Upper lobe of left lung (tissue), 6 donors: ENCODE measurements at regions not wholly inside any gene's neighbourhood (a gene's known extent, or its start where the extent isn't known, plus 50 kb on each side); places are given as distances from the start of the nearest gene placed in this dataset.
"Not testable (repeated sequence)": the region's sequence is repeated elsewhere in the genome, so short reads cannot be mapped to it uniquely, and the experiment has no call there.

Source experiments
- ATAC-seq, 2 donors: fragments of 200-7000 bp; cut with Tn5 transposase; one replicate each; pipeline ENCODE4 v1.9.1; 2022; ENCODE audit warnings: mild to moderate bottlenecking in 2 of 2, moderate library complexity in 2 of 2; ENCODE audit not compliant: low FRiP score in 2 of 2
- DNase-seq, 2 donors: peaks; one replicate each; pipeline ENCODE4 v3.0.0-alpha.2; 2019 to 2020
- H3K27ac ChIP-seq, 4 donors: fragments of 200-600 bp; sonication (generic); one replicate each; pipeline ENCODE4 v1.5.1; 2016 to 2019
- H3K27me3 ChIP-seq, 4 donors: fragments of 200-600 bp; sonication (generic); one replicate each; pipeline ENCODE4 v1.5.1; 2017 to 2019
- H3K36me3 ChIP-seq, 4 donors: fragments of 200-600 bp; sonication (generic); one replicate each; pipeline ENCODE4 v1.5.1; 2016 to 2019
- H3K4me1 ChIP-seq, 4 donors: fragments of 200-600 bp; sonication (generic); one replicate each; pipeline ENCODE4 v1.5.1; 2018 to 2019
- H3K4me3 ChIP-seq, 4 donors: fragments of 200-600 bp; sonication (generic); one replicate each; pipeline ENCODE4 v1.5.1; 2017 to 2019; ENCODE audit warnings: mild to moderate bottlenecking in 2 of 4, moderate library complexity in 1 of 4
- H3K9me3 ChIP-seq, 4 donors: fragments of 200-600 bp; sonication (generic); one replicate each; pipeline ENCODE4 v1.5.1; 2018 to 2019
- CTCF ChIP-seq, 6 experiments: fragments of 450-650 bp in 4 of 6; fragments of 200-600 bp in 2 of 6; sonication (generic) in 2 of 6; IDR thresholded peaks; one replicate each; pipeline ENCODE4 v1.5.1; 2016 to 2019; ENCODE audit warnings: antibody characterized with exemption in 6 of 6
- EP300 ChIP-seq, 4 donors: sonication (generic); formaldehyde crosslinking; IDR thresholded peaks; one replicate each; pipeline ENCODE4 v1.5.1; 2017; ENCODE audit warnings: antibody characterized with exemption in 4 of 4, control low read depth in 2 of 4
- POLR2A ChIP-seq, 4 donors: fragments of 450-650 bp; IDR thresholded peaks; one replicate each; pipeline ENCODE4 v1.5.1; 2016 to 2017; ENCODE audit warnings: antibody characterized with exemption in 4 of 4, mild to moderate bottlenecking in 2 of 4
- POLR2AphosphoS5 ChIP-seq, 2 donors: sonication (generic); formaldehyde crosslinking; IDR thresholded peaks; one replicate each; pipeline ENCODE4 v1.5.1; 2017; ENCODE audit warnings: antibody characterized with exemption in 2 of 2
- WGBS, 2 donors: methylation state at CpG; one replicate each; pipeline ENCODE4 v1.1.5; 2017 to 2018; 5-methylcytosine and 5-hydroxymethylcytosine counted together
- donor health status: DM: no; HTN: no; CAD: no; lungs with moderate emphysema.
- donor health status: DM: no; HTN: yes; CAD: no; lungs with severe emphysema.

DNA sequence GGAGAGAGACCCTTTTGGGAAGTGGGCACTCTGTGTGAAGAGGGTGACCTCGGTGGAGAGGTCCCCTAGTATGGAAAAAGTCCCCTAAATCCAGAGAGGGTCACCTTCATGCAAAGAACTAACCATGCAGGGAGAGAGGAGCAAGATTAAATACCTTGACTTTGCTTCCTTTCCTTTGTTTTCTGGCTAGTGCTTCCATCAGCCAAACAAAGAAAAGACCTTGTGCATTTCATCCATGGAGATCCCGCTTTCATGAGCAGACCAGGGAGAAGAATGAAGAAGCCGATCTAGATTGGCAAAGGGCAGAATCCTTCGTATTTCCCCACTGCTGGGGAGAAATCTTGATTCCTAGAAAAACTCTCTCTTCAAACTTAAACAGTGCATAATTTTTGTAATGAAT, 813.3 kb upstream of the CDH6 start:
- DNase-seq: no peak
- 72 to 80% methylated on average over 4 of the region's 4 CpGs for WGBS, 2 donors
- H3K27ac ChIP-seq: no peak overlapping the region
- no peaks in the 10 kb centered on the region for H3K9me3 ChIP-seq
- no peaks in the 10 kb centered on the region for H3K4me1 ChIP-seq
- H3K36me3 ChIP-seq: no peaks in the 10 kb centered on the region
- no peak overlapping the region for H3K4me3 ChIP-seq
- ATAC-seq: no peak
- no peaks in the 10 kb centered on the region for H3K27me3 ChIP-seq
- TF ChIP-seq EP300 (IDR thresholded peaks at IDR 0.05): no peak
- no peak for TF ChIP-seq POLR2AphosphoS5 (IDR thresholded peaks at IDR 0.05)
- TF ChIP-seq CTCF (IDR thresholded peaks at IDR 0.05): no peak
- TF ChIP-seq POLR2A (IDR thresholded peaks at IDR 0.05): no peak

GRCh38 chr5:30376848-30377247, 816.6 kb upstream of the CDH6 start:
- DNase-seq (no peak), ATAC-seq (no peak)
- Histone ChIP-seq H3K9me3 (no peaks in the 10 kb centered on the region), H3K36me3 (no peaks in the 10 kb centered on the region), H3K27me3 (no peaks in the 10 kb centered on the region), H3K4me1 (no peaks in the 10 kb centered on the region), H3K4me3 (no peak overlapping the region), H3K27ac (no peak overlapping the region)
- TF ChIP-seq POLR2AphosphoS5 (IDR thresholded peaks at IDR 0.05) (no peak), CTCF (IDR thresholded peaks at IDR 0.05) (no peak), EP300 (IDR thresholded peaks at IDR 0.05) (no peak), POLR2A (IDR thresholded peaks at IDR 0.05) (no peak)
- WGBS, 2 donors: 70 to 86% methylated on average over 3 of the region's 3 CpGs

DNA sequence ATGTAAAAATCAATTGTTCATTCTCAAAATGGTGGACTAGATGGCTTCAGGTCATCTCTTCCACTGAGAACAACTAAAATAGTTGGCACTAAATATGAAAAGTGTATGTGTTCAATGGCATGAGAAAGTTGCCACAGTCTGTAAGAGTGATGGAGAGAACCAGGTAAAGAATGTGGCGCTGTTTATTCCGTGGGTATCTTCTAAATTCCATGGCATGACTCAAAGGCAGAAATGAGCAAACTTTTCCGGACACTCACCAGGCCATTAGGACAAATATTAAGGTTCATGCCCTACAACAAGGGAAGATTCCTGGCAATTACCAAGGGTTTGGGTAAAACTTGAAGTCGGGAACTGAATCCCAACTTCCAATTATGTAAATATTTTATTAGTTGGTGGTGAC, 825.4 kb upstream of the CDH6 start:
- no peaks in the 10 kb centered on the region for H3K9me3 ChIP-seq
- H3K27ac ChIP-seq: no peak overlapping the region
- no peak for DNase-seq
- no peaks in the 10 kb centered on the region for H3K4me1 ChIP-seq
- ATAC-seq: no peak
- no peaks in the 10 kb centered on the region for H3K36me3 ChIP-seq
- no peak overlapping the region for H3K4me3 ChIP-seq
- TF ChIP-seq POLR2A (IDR thresholded peaks at IDR 0.05) (no peak), CTCF (IDR thresholded peaks at IDR 0.05) (no peak), EP300 (IDR thresholded peaks at IDR 0.05) (no peak), POLR2AphosphoS5 (IDR thresholded peaks at IDR 0.05) (no peak)
- no peaks in the 10 kb centered on the region for H3K27me3 ChIP-seq
- whole genome bisulfite sequencing, 2 donors: 72 to 91% methylated on average over 4 of the region's 4 CpGs

DNA sequence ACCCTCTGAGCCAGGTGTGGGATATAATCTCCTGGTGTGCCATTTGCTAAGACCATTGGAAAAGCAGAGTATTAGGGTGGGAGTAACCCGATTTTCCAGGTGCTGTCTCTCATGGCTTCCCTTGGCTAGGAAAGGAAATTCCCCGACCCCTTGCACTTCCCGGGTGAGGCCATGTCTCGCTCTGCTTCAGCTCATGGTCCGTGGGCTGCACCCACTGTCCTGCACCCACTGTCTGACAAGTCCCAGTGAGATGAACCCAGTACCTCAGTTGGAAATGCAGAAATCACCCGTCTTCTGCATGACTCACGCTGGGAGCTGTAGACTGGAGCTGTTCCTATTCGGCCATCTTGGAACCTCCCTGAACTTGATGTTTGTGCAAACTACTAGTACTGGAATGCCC, 828.5 kb upstream of the CDH6 start:
- not testable (repeated sequence) for H3K27me3 ChIP-seq, DNase-seq, H3K27ac ChIP-seq, H3K9me3 ChIP-seq, H3K4me3 ChIP-seq, ATAC-seq, H3K4me1 ChIP-seq, H3K36me3 ChIP-seq
- 81 to 92% methylated on average over 6 to 8 of the region's 8 CpGs for WGBS, 2 donors

DNA sequence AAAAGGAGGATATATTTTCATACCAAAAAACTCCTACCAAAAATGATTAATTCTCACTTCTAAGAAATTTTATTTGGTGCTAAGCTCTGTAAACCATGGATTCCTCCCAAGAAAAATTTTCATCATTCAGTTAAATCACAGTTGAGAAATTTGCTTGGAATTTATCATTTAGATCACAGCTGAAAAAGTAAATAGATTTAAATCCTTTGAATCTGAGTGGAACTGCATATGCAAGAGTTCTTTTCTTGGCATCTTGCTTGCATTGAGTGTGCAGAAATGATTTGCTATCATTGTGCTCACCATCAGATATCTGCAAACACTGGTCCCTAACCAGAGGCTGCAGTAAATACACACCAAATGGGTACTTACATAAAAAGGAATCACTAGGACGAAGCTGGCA, 836.1 kb upstream of the CDH6 start:
- no peaks in the 10 kb centered on the region for H3K4me1 ChIP-seq
- ATAC-seq: no peak
- no peak overlapping the region for H3K4me3 ChIP-seq
- no peak for TF ChIP-seq POLR2A (IDR thresholded peaks at IDR 0.05)
- no peak for TF ChIP-seq POLR2AphosphoS5 (IDR thresholded peaks at IDR 0.05)
- TF ChIP-seq EP300 (IDR thresholded peaks at IDR 0.05): no peak
- TF ChIP-seq CTCF (IDR thresholded peaks at IDR 0.05): no peak
- no peaks in the 10 kb centered on the region for H3K36me3 ChIP-seq
- DNase-seq: no peak
- no peaks in the 10 kb centered on the region for H3K27me3 ChIP-seq
- H3K9me3 ChIP-seq: no peaks in the 10 kb centered on the region
- no peak overlapping the region for H3K27ac ChIP-seq
- WGBS, 2 donors: 76 to 85% methylated on average over 1 of the region's 1 CpG
